ENCODE measurements at regions not wholly inside any gene's neighbourhood (a gene's known extent, or its start where the extent isn't known, plus 50 kb on each side); places are given as distances from the start of the nearest gene placed in this dataset.

- H3K27ac ChIP-seq (ENCODE audit: low read length in 2 of 2), result no peak overlapping the region
- TF ChIP-seq EZH2 (IDR thresholded peaks at IDR 0.05; ENCODE audit: borderline replicate concordance, insufficient read depth, low read depth, low read length, poor library complexity, severe bottlenecking) (no peak), CTCF (IDR thresholded peaks at IDR 0.05) (no peak)
- ChIA-PET POLR2A (no interaction called here), CTCF (no interaction called here)
- no peaks in the 10 kb centered on the region for H3K4me1 ChIP-seq (ENCODE audit: control insufficient read depth in 2 of 2, insufficient read depth in 2 of 2, low read length in 2 of 2)
- no peaks in the 10 kb centered on the region for H3K27me3 Mint-ChIP-seq
- DNase-seq, result no peak
- H3K4me3 ChIP-seq (ENCODE audit: control extremely low read depth in 1 of 5, extremely low read depth in 1 of 5, insufficient read depth in 1 of 5, low read depth in 2 of 5, low read length in 4 of 5), result no peak overlapping the region
- no peak overlapping the region for H2AFZ ChIP-seq (ENCODE audit: insufficient read depth, low read depth, low read length, poor library complexity, severe bottlenecking)
- no peak overlapping the region for H3K4me3 Mint-ChIP-seq
- H3K9me3 ChIP-seq (ENCODE audit: control extremely low read depth in 1 of 3, control insufficient read depth in 2 of 3, insufficient read depth in 1 of 3, low read length in 2 of 3), result no peaks in the 10 kb centered on the region
- no peaks in the 10 kb centered on the region for H3K27me3 ChIP-seq (replicated peaks in 1 of 4; ENCODE audit: control extremely low read depth in 1 of 4, control insufficient read depth in 3 of 4, insufficient read depth in 4 of 4, low read length in 3 of 4)
- no peak overlapping the region for H3K27ac Mint-ChIP-seq
- H4K20me1 ChIP-seq (ENCODE audit: control insufficient read depth, insufficient read depth, low read length, poor library complexity, severe bottlenecking), result no peaks in the 10 kb centered on the region
- H3K4me1 Mint-ChIP-seq, result no peaks in the 10 kb centered on the region
- no peak overlapping the region for H3K9ac ChIP-seq (ENCODE audit: low read length)
- no peak for ATAC-seq (ENCODE audit: low read depth)
- intact Hi-C loops (cut with micrococcal nuclease), result no loop called here
- no peaks in the 10 kb centered on the region for H3K79me2 ChIP-seq (ENCODE audit: control insufficient read depth, insufficient read depth, low read length)
- no peaks in the 10 kb centered on the region for H3K9me3 Mint-ChIP-seq (ENCODE audit: insufficient read depth)
- H3K4me2 ChIP-seq (replicated peaks; ENCODE audit: low read depth, low read length, poor library complexity, severe bottlenecking), result no peak overlapping the region
- no CpG with 5 or more reads among the region's 2 CpGs for WGBS (ENCODE audit: insufficient coverage)
- no peaks in the 10 kb centered on the region for H3K36me3 ChIP-seq (replicated peaks in 1 of 2; ENCODE audit: control extremely low read depth in 1 of 2, control insufficient read depth in 1 of 2, extremely low read depth in 1 of 2, insufficient read depth in 2 of 2, low read length in 1 of 2)
These were observed 87.4 kb downstream of the KCNJ2 start for GRCh38 chr17:70256751-70257150.

- Mint-ChIP-seq H3K9me3 (ENCODE audit: insufficient read depth) (no peaks in the 10 kb centered on the region), H3K27me3 (no peaks in the 10 kb centered on the region), H3K4me1 (no peaks in the 10 kb centered on the region), H3K4me3 (no peak overlapping the region), H3K27ac (no peak overlapping the region)
- TF ChIP-seq EZH2 (IDR thresholded peaks at IDR 0.05; ENCODE audit: borderline replicate concordance, insufficient read depth, low read depth, low read length, poor library complexity, severe bottlenecking) (no peak), CTCF (IDR thresholded peaks at IDR 0.05) (no peak)
- Histone ChIP-seq H3K27me3 (replicated peaks in 1 of 4; ENCODE audit: control extremely low read depth in 1 of 4, control insufficient read depth in 3 of 4, insufficient read depth in 4 of 4, low read length in 3 of 4) (no peaks in the 10 kb centered on the region), H3K9me3 (ENCODE audit: control extremely low read depth in 1 of 3, control insufficient read depth in 2 of 3, insufficient read depth in 1 of 3, low read length in 2 of 3) (no peaks in the 10 kb centered on the region), H3K36me3 (replicated peaks in 1 of 2; ENCODE audit: control extremely low read depth in 1 of 2, control insufficient read depth in 1 of 2, extremely low read depth in 1 of 2, insufficient read depth in 2 of 2, low read length in 1 of 2) (no peaks in the 10 kb centered on the region), H4K20me1 (ENCODE audit: control insufficient read depth, insufficient read depth, low read length, poor library complexity, severe bottlenecking) (no peaks in the 10 kb centered on the region), H3K4me2 (replicated peaks; ENCODE audit: low read depth, low read length, poor library complexity, severe bottlenecking) (no peak overlapping the region), H3K27ac (ENCODE audit: low read length in 2 of 2) (no peak overlapping the region), H2AFZ (ENCODE audit: insufficient read depth, low read depth, low read length, poor library complexity, severe bottlenecking) (no peak overlapping the region), H3K4me1 (ENCODE audit: control insufficient read depth in 2 of 2, insufficient read depth in 2 of 2, low read length in 2 of 2) (no peaks in the 10 kb centered on the region), H3K79me2 (ENCODE audit: control insufficient read depth, insufficient read depth, low read length) (no peaks in the 10 kb centered on the region), H3K9ac (ENCODE audit: low read length) (no peak overlapping the region), H3K4me3 (ENCODE audit: control extremely low read depth in 1 of 5, extremely low read depth in 1 of 5, insufficient read depth in 1 of 5, low read depth in 2 of 5, low read length in 4 of 5) (no peak overlapping the region)
- DNase-seq (no peak), ATAC-seq (ENCODE audit: low read depth) (no peak)
- POLR2A ChIA-PET, result no interaction called here
- CTCF ChIA-PET, result no interaction called here
- intact Hi-C loops (cut with micrococcal nuclease), result no loop called here
These were observed 89.1 kb downstream of the KCNJ2 start for GRCh38 chr17:70258465-70258864.

Measured in B cell (primary cell).